ENCODE measurements at regions not wholly inside any gene's neighbourhood (a gene's known extent, or its start where the extent isn't known, plus 50 kb on each side); places are given as distances from the start of the nearest gene placed in this dataset.
"Not testable (repeated sequence)": the region's sequence is repeated elsewhere in the genome, so short reads cannot be mapped to it uniquely, and the experiment has no call there.

DNA sequence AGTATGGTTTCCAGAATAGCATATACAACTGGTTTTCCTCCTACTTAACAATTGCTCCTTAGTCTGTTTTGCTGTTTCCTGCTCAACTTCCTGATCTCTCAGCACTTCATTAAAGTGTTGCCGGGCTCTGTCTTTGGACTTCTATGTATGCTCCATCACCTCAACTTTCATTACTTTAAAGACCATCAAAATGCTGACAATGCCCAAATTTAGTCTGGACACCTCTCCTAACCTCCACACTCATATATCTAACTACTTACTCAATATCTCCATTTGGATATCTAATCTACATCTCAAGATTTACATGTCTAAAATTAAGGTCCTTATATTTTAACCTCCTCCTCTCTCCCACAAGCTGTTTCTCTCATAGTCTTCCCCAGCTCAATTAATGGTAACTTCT, 54.4 kb upstream of the LGR5 start:
- no peak for DNase-seq (ENCODE audit: low spot score)

DNA sequence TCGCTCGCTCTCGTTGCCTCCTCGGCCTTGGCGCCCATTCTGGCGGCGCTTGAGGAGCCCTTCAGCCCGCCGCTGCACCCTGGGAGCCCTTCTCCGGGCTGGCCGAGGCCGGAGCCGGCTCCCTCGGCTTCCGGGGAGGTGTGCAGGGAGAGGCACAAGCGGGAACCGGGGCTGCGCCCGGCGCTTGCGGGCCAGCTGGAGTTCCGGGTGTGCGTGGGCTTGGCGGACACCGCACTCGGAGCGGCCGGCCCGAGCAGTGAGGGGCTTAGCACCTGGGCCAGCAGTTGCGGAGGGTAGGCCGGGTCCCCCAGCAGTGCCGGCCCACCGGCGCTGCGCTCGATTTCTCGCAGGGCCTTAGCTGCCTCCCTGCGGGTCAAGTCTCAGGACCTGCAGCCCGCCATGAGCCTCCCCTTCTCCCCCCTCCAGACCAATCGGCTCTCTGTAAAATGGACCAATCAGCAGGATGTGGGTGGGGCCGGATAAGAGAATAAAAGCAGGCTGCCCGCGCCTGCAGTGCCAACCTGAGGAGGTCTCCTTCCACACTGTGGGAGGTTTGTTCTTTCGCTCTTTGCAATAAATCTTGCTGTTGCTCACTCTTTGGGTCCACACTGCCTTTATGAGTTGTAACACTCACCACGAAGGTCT, 62.8 kb upstream of the LGR5 start:
- not testable (repeated sequence) for DNase-seq (ENCODE audit: low spot score)

DNA sequence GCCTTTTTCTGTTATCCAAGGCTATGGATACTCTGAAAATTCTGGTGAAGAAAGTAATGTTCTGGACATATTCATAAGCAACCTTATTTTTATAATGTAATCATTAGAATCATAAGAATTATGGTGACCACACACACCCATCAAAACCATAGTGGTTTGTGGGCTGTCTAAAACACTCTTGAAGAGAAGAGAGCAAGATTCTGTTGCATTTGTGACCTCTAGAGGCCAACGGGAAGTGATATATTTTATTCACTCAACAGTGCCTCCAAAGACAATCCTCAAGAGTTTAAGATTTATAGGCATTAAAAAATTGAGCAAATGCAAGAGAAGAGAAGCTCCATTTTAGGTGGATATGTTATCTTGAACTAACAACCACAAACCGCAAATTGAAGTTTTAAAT, 68.5 kb upstream of the LGR5 start:
- no peak for DNase-seq (ENCODE audit: low spot score)

DNA sequence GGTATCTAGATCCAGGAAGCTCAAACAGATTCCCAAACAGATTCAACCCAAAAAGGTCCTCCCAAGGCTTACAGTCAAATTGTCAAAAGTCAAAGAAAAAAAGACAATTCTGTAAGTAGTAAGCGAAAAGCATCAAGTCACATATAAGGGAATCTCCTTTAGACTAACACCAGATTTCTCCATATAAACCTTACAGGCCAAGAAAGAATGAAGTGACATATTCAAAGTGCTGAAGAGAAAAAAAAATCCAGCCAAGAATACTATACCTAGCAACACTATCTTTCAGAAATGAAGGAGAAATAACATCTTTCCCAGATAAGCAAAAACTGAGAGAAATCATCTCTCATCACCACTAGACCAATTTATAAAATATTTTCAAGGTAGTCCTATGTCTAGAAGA, 79.6 kb upstream of the LGR5 start:
- DNase-seq (ENCODE audit: low spot score): no peak

DNA sequence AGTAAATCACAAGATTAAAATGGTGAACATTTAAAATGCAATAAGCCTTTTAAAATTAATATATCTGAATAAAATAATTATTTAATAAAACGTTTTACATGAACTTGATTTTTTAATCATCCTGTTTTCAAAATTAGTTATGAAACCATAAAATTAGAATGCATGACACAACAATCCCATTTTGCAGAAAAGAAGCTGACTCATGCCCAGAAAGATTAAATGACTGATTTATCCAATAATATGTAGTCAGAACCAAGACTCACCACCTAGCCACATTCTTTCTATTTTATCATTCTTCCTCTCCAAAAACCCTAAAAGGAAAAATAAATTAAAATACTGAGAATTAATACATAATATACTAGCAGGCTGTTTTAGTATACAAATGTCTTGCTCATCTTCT, 83.0 kb upstream of the LGR5 start:
- no peak for DNase-seq (ENCODE audit: low spot score)

DNA sequence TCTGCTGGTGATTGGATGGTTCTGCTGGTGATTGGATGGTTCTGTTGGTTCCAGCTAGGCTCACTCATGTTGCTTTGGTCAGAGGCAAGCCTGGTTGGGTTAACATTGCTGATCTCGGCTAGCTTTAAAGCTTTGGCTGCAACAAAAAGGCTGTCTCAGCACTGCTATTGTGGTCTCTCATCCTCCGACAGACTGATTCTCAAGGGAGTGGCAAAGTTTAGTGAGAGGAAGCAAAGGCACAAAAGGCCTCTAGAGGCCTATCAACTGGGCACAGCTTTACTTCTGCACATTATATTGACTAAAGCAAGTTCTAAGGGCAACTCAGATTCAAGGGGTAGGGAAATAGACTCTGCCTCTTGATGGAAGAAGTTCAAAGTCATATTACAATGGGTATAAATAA, 84.7 kb upstream of the LGR5 start:
- no peak for DNase-seq (ENCODE audit: low spot score)

GRCh38 chr12:71353607-71354006, 86.0 kb upstream of the LGR5 start:
- no peak for DNase-seq (ENCODE audit: low spot score)

GRCh38 chr12:71349950-71350349, 89.6 kb upstream of the LGR5 start:
- DNase-seq (ENCODE audit: low spot score): no peak

DNA sequence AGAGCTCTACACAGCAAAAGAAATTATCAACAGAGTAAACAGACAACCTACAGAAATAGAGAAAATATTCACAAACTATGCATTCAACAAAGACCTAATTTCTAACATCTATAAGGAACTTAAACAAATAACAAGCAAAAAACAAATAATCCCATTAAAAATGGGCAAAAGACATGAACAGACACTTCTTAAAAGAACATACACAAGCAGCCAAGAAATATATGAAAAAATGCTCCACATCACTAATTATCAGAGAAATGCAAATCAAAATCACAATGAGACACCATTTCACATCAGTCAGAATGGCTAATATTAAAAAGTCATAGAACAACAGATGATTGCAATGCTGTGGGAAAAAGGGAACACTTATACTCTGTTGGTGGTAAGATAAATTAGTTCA, 100.7 kb upstream of the LGR5 start:
- DNase-seq (ENCODE audit: low spot score): no peak

DNA sequence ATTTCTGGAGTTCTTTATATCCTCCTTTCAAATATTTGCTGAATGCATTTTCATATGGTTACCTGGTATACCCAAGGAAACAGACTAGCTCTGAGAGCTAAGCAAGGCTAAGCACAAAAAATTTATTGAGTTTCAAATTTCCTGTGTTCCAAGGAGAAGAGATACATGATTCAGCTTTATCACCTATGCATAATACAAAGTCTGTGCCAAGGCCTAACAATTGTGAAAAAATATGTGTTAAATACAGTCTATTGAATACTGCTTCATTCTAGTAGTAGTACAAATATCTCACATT, 103.7 kb upstream of the LGR5 start:
- no peak for DNase-seq (ENCODE audit: low spot score)

GRCh38 chr12:71335151-71335962, 104.2 kb upstream of the LGR5 start:
- DNase-seq (ENCODE audit: low spot score): no peak

GRCh38 chr12:71333418-71333817, 106.2 kb upstream of the LGR5 start:
- no peak for DNase-seq (ENCODE audit: low spot score)

GRCh38 chr12:71329956-71330355, 109.6 kb upstream of the LGR5 start:
- DNase-seq (ENCODE audit: low spot score): no peak

DNA sequence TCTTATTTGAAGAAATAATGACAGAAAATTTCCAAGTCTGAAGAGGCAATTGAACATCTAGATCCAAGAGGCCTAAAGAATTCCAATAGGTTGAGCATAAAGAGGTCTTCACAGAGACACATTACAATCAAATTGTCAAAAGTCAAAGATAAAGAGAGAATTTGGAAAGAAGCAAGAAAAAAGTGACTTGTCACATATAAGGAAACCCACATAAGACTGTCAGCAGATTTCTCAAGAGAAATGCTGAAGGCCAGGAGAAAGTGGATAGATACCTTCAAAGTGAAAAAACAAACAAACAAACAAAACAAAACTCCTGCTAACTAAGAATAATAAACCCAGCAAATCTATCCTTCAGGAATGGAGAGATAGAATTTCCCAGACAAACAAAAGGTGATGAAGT, 118.1 kb upstream of the LGR5 start:
- DNase-seq (ENCODE audit: low spot score): no peak

GRCh38 chr12:71321130-71321529, 118.5 kb upstream of the LGR5 start:
- no peak for DNase-seq (ENCODE audit: low spot score)

DNA sequence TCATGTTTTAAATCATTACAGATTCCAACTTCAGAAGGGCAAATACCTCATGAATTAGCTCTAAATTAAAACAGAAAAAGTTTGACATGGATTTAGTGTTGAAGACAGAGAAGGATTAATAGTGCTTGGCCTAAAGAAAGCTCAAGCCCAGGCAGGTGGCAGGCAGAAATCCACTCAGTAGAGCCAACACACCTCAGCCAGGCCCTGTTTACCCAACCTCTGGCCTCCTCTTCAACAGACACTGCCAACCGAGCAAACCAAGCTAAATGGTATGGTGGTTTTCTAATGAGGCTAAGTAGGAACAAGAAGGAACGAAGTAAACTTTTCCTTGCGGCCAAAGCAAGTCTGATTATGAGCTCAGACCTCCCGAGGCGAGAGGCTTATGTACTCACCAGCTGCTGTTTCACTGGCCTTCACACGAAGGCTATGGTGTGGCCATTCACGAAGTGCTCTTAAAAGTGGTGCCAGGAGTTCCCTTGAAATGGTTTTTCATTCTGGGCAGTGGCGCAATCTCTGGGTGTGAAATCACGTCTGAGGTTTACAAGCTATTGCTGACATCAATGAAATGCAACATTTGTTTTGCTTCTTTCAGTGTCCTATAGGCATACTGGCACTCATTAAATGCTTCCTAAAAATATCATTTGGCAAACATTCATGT, 124.1 kb upstream of the LGR5 start:
- no peak for DNase-seq (ENCODE audit: low spot score)

DNA sequence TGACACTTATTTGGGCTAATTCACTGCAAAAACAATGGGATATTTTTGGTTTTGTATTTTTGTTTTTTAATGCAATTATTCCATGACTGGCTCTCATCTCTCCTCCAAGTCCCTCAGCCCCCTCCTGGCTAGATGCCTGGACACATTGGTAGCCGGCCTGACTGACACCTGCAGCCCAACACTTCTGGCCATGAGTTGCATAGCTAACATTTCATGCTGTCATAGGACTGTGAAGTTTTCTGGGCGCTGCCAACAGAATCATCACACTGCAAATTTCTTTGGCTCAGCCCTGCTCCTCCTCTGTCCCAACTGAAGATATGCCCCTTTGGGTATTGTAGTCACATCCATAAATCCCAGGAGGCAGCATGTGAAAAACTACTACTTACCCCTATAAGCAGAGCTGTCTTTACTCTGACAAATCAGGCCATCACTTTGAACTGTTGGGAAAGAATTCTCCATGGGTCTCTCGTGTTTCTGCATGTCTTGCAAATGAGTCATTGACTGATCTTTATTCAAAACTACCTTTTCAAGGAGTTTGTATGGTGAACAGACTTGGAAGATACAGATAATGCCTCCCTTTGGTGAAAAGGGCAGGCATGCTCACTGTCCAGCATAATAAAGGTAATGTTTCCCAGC, 126.7 kb upstream of the LGR5 start:
- no peak for DNase-seq (ENCODE audit: low spot score)

DNA sequence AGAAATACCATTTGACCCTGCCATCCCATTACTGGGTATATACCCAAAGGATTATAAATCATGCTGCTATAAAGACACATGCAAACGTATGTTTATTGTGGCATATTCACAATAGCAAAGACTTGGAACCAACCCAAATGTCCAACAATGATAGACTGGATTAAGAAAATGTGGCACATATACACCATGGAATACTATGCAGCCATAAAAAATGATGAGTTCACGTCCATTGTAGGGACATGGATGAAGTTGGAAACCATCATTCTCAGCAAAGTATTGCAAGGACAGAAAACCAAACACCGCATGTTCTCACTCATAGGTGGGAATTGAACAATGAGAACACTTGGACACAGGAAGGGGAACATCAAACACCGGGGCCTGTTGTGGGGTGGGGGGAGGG, 128.0 kb upstream of the LGR5 start:
- not testable (repeated sequence) for DNase-seq (ENCODE audit: low spot score)

DNA sequence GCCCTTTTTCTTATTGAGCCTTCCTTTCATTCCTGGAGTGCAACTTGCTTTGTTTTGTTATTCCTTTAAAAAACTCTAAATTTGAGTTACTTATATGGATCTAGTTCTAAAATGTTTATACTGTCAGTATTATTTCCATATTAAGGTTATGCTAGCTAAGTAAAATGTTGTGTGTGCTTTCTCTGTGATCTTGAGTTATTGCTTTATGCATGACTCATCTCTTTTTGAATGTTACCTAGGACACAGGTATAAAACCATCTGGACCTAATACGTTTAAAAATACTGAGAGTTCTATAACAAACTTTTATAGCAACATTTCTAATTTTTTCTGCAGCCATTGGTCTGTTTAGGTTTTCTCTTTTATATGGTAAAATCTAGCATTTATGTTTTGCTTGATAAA, 132.8 kb upstream of the LGR5 start:
- no peak for DNase-seq (ENCODE audit: low spot score)

GRCh38 chr12:71304306-71304705, 135.3 kb upstream of the LGR5 start:
- no peak for DNase-seq (ENCODE audit: low spot score)

DNA sequence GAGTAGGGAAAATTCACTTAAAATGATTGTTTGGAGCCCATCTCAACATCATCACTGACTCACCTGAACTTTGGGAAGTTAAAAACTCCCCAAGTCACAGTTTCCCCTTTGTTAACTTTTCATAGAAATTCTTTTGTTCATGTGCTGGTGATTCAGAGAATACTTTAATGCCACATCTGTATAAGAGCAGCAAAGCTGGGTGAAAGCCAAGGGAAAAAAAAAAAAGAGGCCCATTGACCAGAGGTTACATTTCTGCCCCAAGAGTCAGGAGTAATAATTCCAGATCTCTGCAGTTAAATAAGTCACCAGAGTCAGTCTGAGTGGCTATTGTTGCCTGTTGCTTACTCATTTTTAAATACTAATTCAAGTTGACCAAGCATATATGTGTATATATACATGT, 136.4 kb upstream of the LGR5 start:
- DNase-seq (ENCODE audit: low spot score): no peak

DNA sequence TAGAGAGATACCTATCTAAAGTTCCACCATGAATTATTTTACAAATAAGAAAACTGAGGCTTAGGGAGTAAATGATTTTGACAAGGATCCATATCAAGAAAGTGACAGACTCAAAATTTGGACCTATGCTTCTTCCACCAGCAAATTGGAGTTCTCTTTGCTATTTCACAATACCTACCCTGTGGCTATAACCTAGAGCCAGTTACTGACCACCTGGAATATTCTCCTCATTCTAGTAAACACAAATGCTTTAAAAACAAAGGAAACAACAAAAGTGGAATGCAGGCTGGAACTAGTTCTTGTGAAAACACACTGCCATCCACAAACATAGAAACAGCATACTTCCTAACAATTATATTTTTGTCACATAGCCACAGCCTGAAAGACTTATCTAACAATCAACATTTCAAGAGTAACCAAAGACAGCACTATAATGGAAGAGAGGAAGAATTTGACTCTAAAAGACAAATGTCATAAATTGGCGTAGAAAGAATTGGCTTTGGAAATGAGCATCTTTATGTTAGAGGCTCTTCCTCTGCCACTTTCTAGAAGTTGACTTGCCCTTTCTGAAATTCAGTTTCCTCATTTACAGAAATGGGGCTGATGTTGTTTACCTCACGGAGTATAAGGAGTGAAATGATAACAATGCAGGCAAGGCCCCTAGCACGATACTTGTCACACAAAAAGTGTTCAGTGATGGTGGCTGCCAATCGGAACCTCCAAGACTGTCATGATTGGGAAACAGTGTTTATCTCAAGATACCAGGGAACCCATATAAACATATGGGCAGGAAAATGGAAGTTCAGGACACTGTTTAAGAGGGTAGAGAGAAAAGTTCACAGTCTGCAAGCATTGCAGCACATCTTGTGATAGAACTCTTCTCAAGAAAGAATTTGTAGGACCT, 138.6 kb upstream of the LGR5 start:
- no peak for DNase-seq (ENCODE audit: low spot score)
